Esophagus squamous epithelium (tissue), 5 donors: ENCODE measurements at regions not wholly inside any gene's neighbourhood (a gene's known extent, or its start where the extent isn't known, plus 50 kb on each side); places are given as distances from the start of the nearest gene placed in this dataset.

Experiments used
- DNase-seq: peaks from one replicate; lab custom pipeline; 2025; lab: John Stamatoyannopoulos, UW
- H3K27ac ChIP-seq, 4 donors: fragments of 200-600 bp; sonication (generic); one replicate each; pipeline ENCODE4 v1.5.1; 2016 to 2019; ENCODE audit warnings: mild to moderate bottlenecking in 1 of 4
- H3K27me3 ChIP-seq, 4 donors: fragments of 200-600 bp; sonication (generic); 1 replicate in 3 of 4; 2 replicates in 1 of 4; pipeline versions ENCODE4 v1.5.1 to v1.6.0; 2017 to 2021; ENCODE audit warnings: antibody characterized with exemption in 1 of 4
- H3K36me3 ChIP-seq, 3 donors: fragments of 200-600 bp; sonication (generic); one replicate each; pipeline ENCODE4 v1.5.1; 2016 to 2019
- H3K4me1 ChIP-seq, 3 donors: fragments of 200-600 bp; sonication (generic); one replicate each; pipeline ENCODE4 v1.5.1; 2017 to 2019
- H3K4me3 ChIP-seq, 4 donors: fragments of 200-600 bp; sonication (generic); 1 replicate in 3 of 4; 2 replicates in 1 of 4; pipeline ENCODE4 v1.5.1; 2016 to 2019; ENCODE audit warnings: mild to moderate bottlenecking in 2 of 4, moderate library complexity in 1 of 4
- H3K9me3 ChIP-seq, 3 donors: fragments of 200-600 bp; sonication (generic); one replicate each; pipeline ENCODE4 v1.5.1; 2016 to 2019
- CTCF ChIP-seq, 6 experiments: fragments of 450-650 bp in 4 of 6; fragments of 200-600 bp in 2 of 6; sonication (generic) in 2 of 6; IDR thresholded peaks; one replicate each; pipeline ENCODE4 v1.5.1; 2016 to 2019; ENCODE audit warnings: antibody characterized with exemption in 6 of 6, mild to moderate bottlenecking in 4 of 6, moderate library complexity in 4 of 6
- POLR2A ChIP-seq, 4 donors: fragments of 450-650 bp; IDR thresholded peaks; one replicate each; pipeline ENCODE4 v1.6.1; 2017; ENCODE audit warnings: antibody characterized with exemption in 4 of 4, mild to moderate bottlenecking in 4 of 4, moderate library complexity in 3 of 4
- WGBS, 2 donors: methylation state at CpG; one replicate each; pipeline ENCODE4 v1.1.5; 2018; 5-methylcytosine and 5-hydroxymethylcytosine counted together
- intact Hi-C: fragments of 100-400 bp; cut with DNase I; formaldehyde crosslinking; loops from one replicate; pipeline ENCODE4 v1.15.0; 2022
- donor health status: DM: yes; HTN: yes; CAD: no.

DNA sequence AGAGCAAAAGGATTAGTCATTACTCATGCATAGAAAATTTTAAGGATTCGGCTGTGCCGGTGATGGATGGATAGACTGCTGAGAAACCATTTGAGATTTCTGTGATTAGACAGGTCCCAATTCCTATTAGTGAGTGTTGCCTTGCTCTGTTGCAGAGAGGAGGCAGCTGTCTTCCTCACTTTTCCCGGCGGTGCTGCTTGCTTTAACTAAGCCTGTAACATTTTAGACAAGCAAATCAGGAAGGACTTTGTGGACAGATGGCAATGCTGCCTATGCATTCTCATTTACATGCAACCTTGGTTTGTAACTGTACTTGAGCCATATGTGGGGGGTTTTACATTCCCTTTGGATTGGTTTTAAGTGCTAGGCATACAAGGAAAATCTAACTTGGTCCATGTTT lies 1176.3 kb downstream of the CDH18 start:
- WGBS, 2 donors = 35 to 60% methylated on average over 4 of the region's 4 CpGs
- no peak overlapping the region for H3K4me3 ChIP-seq
- no peak for DNase-seq
- no peaks in the 10 kb centered on the region for H3K4me1 ChIP-seq
- no peak overlapping the region for H3K27ac ChIP-seq
- intact Hi-C loops = no loop called here
- no peaks in the 10 kb centered on the region for H3K9me3 ChIP-seq
- H3K27me3 ChIP-seq = no peaks in the 10 kb centered on the region
- TF ChIP-seq POLR2A (IDR thresholded peaks at IDR 0.05) (no peak), CTCF (IDR thresholded peaks at IDR 0.05) (no peak)
- no peaks in the 10 kb centered on the region for H3K36me3 ChIP-seq

GRCh38 chr5:18828351-18828750 lies 1159.6 kb downstream of the CDH18 start:
- no peaks in the 10 kb centered on the region for H3K36me3 ChIP-seq
- no peaks in the 10 kb centered on the region for H3K9me3 ChIP-seq
- intact Hi-C loops = no loop called here
- H3K4me3 ChIP-seq = no peak overlapping the region
- no peak overlapping the region for H3K27ac ChIP-seq
- DNase-seq = no peak
- TF ChIP-seq POLR2A (IDR thresholded peaks at IDR 0.05) (no peak), CTCF (IDR thresholded peaks at IDR 0.05) (no peak)
- no peaks in the 10 kb centered on the region for H3K27me3 ChIP-seq
- WGBS, 2 donors = 95 to 100% methylated on average over 1 of the region's 1 CpG
- H3K4me1 ChIP-seq = no peaks in the 10 kb centered on the region

DNA sequence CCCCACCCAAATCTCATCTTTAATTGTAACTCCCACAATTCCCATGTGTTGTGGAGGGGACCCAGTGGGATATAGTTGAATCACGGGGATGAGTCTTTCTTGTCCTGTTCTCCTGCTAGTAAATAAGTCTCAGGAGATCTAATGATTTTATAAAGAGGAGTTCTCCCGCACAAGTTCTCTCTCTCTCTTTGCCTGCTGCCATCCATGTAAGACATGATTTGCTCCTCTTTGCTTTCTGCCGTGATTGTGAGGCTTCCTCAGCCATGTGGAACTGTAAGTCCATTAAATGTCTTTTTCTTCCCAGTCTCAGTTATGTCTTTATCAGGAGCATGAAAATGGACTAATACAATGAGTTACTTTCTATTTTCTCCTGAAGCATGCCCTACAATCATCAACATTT lies 1158.5 kb downstream of the CDH18 start:
- Histone ChIP-seq H3K4me1 (no peaks in the 10 kb centered on the region), H3K36me3 (no peaks in the 10 kb centered on the region), H3K4me3 (no peak overlapping the region), H3K27me3 (no peaks in the 10 kb centered on the region), H3K9me3 (no peaks in the 10 kb centered on the region), H3K27ac (no peak overlapping the region)
- 81 to 89% methylated on average over 3 of the region's 3 CpGs for WGBS, 2 donors
- DNase-seq = no peak
- intact Hi-C loops = no loop called here
- no peak for TF ChIP-seq POLR2A (IDR thresholded peaks at IDR 0.05)
- no peak for TF ChIP-seq CTCF (IDR thresholded peaks at IDR 0.05)

GRCh38 chr5:18850216-18850615 lies 1137.8 kb downstream of the CDH18 start:
- intact Hi-C loops = no loop called here
- H3K27me3 ChIP-seq = no peaks in the 10 kb centered on the region
- TF ChIP-seq CTCF (IDR thresholded peaks at IDR 0.05) = no peak
- no peak for TF ChIP-seq POLR2A (IDR thresholded peaks at IDR 0.05)
- no peaks in the 10 kb centered on the region for H3K36me3 ChIP-seq
- H3K4me3 ChIP-seq = no peak overlapping the region
- DNase-seq = no peak
- H3K9me3 ChIP-seq = no peaks in the 10 kb centered on the region
- no peak overlapping the region for H3K27ac ChIP-seq
- no peaks in the 10 kb centered on the region for H3K4me1 ChIP-seq
- 42% methylated on average over 2 of the region's 2 CpGs for WGBS, 2 donors

GRCh38 chr5:18872978-18873377 lies 1115.0 kb downstream of the CDH18 start:
- no peaks in the 10 kb centered on the region for H3K4me1 ChIP-seq
- intact Hi-C loops = no loop called here

More at GRCh38 chr5:18872978-18873377, 1115.0 kb downstream of the CDH18 start:
- Histone ChIP-seq H3K9me3 (no peaks in the 10 kb centered on the region), H3K27ac (no peak overlapping the region), H3K36me3 (no peaks in the 10 kb centered on the region), H3K4me3 (no peak overlapping the region), H3K27me3 (no peaks in the 10 kb centered on the region)
- no peak for TF ChIP-seq CTCF (IDR thresholded peaks at IDR 0.05)
- TF ChIP-seq POLR2A (IDR thresholded peaks at IDR 0.05) = no peak
- 67 to 69% methylated on average over 6 of the region's 6 CpGs for WGBS, 2 donors
- no peak for DNase-seq
